Loucy (cell line): ENCODE measurements at regions not wholly inside any gene's neighbourhood (a gene's known extent, or its start where the extent isn't known, plus 50 kb on each side); places are given as distances from the start of the nearest gene placed in this dataset.

Experiments
- CTCF ChIP-seq: fragments of 200-600 bp; sonication (generic); conservative IDR thresholded peaks from 2 replicates; pipeline ENCODE4 v1.5.1; 2014; ENCODE audit warnings: mild to moderate bottlenecking, antibody characterized with exemption, low read length
- EZH2phosphoT487 ChIP-seq: fragments of 200-600 bp; IDR thresholded peaks from 2 replicates; pipeline ENCODE4 v1.6.1; 2018; ENCODE audit warnings: antibody characterized with exemption, mild to moderate bottlenecking, moderate library complexity, borderline replicate concordance

- TF ChIP-seq CTCF (no peak), EZH2phosphoT487 (no peak)
Observed at GRCh38 chr6:53439556-53439955, 90.8 kb upstream of the ELOVL5 start.
